Loucy (cell line): ENCODE measurements at regions not wholly inside any gene's neighbourhood (a gene's known extent, or its start where the extent isn't known, plus 50 kb on each side); places are given as distances from the start of the nearest gene placed in this dataset.

Experiments used
- CTCF ChIP-seq: fragments of 200-600 bp; sonication (generic); conservative IDR thresholded peaks from 2 replicates; pipeline ENCODE4 v1.5.1; 2014; ENCODE audit warnings: mild to moderate bottlenecking, antibody characterized with exemption, low read length
- EZH2phosphoT487 ChIP-seq: fragments of 200-600 bp; IDR thresholded peaks from 2 replicates; pipeline ENCODE4 v1.6.1; 2018; ENCODE audit warnings: antibody characterized with exemption, mild to moderate bottlenecking, moderate library complexity, borderline replicate concordance

- TF ChIP-seq EZH2phosphoT487 (no peak), CTCF (no peak)
Measured at GRCh38 chr9:87075537-87075936, 128.2 kb upstream of the GAS1 start.
